SK-N-MC (cell line): ENCODE measurements at regions not wholly inside any gene's neighbourhood (a gene's known extent, or its start where the extent isn't known, plus 50 kb on each side); places are given as distances from the start of the nearest gene placed in this dataset.

Source experiments
- DNase-seq: peaks from one replicate; pipeline ENCODE4 v3.0.0-alpha.2; 2011; ENCODE audit warnings: low read depth, low spot score
- H3K27ac ChIP-seq: fragments of 200-600 bp; sonication (generic); 2 replicates; pipeline ENCODE4 v1.5.1; 2016; ENCODE audit warnings: mixed run types
- H3K36me3 ChIP-seq: fragments of 200-600 bp; sonication (generic); 2 replicates; pipeline ENCODE4 v1.6.1; 2017; ENCODE audit warnings: antibody characterized with exemption, low read length, mixed read lengths; ENCODE audit not compliant: insufficient read depth
- H3K4me3 ChIP-seq: fragments of 200-600 bp; sonication (generic); 2 replicates; pipeline ENCODE4 v1.5.1; 2016
- H3K9ac ChIP-seq: fragments of 200-600 bp; sonication (generic); 2 replicates; pipeline ENCODE4 v1.8.0; 2017; ENCODE audit warnings: mixed run types, mixed read lengths; ENCODE audit not compliant: insufficient read length
- H3K9me3 ChIP-seq: fragments of 200-600 bp; sonication (generic); 2 replicates; pipeline ENCODE4 v1.6.1; 2017; ENCODE audit warnings: low read depth, mild to moderate bottlenecking, antibody characterized with exemption, low read length, moderate library complexity, mixed read lengths
- EZH2 ChIP-seq: fragments of 200-600 bp; sonication (generic); IDR thresholded peaks from one replicate; pipeline ENCODE4 v1.6.1; 2017; ENCODE audit warnings: antibody characterized with exemption
- FOXP2 ChIP-seq: optimal IDR thresholded peaks from 2 replicates; pipeline ENCODE3; 2011; ENCODE audit warnings: mild to moderate bottlenecking, moderate library complexity; ENCODE audit not compliant: insufficient read depth; ENCODE audit errors: extremely low read length, control extremely low read depth
- POLR2AphosphoS5 ChIP-seq: IDR thresholded peaks from 2 replicates; pipeline ENCODE4 v1.6.1; 2012; ENCODE audit warnings: mild to moderate bottlenecking, low read depth, low read length, borderline replicate concordance

DNA sequence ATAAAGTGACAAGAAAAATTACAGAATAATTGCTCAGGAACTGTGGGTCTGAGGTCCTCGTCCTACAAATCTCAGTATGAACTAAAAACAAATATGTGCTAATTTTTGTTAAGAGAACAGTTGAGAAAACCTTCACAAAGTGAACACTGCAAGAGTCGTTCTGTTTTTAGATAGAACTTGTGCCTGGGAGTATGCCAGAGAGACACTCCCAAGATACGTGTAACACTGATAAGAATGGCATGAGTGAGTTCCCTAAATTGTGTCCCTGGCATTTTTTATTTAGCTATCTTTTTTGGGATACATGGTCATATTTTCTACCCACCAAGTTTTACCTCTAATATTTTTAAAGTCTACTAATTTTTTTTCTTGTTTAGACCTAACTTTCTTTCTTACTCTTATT lies 860.0 kb upstream of the NR2F2 start:
- no peak for DNase-seq
- Histone ChIP-seq H3K9me3 (no peaks in the 10 kb centered on the region), H3K4me3 (no peak overlapping the region), H3K36me3 (no peaks in the 10 kb centered on the region), H3K27ac (no peak overlapping the region), H3K9ac (no peak overlapping the region)
- no peak for TF ChIP-seq EZH2
- TF ChIP-seq POLR2AphosphoS5, result no peak
- no peak for TF ChIP-seq FOXP2

DNA sequence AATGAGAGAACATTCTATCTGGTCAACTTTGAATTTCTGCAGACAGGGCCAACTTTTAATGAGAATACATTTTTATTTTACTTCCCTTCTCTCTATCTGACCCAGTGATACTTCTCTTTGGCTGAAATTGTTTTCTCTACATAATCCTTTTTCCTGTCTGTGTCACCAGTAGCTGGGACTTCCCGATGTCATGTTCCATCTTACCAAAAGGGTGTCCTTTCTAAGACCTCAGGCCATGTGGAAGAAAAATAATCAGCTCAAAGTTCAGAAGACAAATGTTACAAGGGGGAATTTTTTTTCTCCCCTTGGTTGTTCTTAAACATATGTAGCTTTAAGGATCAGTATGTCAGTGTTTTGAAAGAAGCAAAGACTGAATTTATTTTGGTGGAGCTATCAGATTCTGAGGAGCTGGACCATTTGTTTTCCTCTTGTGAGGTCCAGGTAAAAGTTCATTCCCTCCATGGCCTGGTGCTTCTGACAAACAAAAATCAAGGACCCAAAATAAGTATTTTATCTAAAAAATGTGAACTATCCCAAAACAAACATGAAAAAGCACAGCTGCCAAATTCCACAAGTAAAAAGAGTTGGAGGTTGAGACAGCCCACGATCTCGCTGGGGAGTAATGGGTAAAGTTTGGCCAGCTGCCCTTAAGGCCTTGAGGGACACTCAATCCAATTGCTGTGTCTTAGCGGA lies 859.4 kb upstream of the NR2F2 start:
- Histone ChIP-seq H3K27ac (no peak overlapping the region), H3K4me3 (no peak overlapping the region), H3K9ac (no peak overlapping the region), H3K9me3 (no peaks in the 10 kb centered on the region), H3K36me3 (no peaks in the 10 kb centered on the region)
- no peak for TF ChIP-seq POLR2AphosphoS5
- TF ChIP-seq EZH2, result no peak
- no peak for TF ChIP-seq FOXP2
- DNase-seq, result no peak

DNA sequence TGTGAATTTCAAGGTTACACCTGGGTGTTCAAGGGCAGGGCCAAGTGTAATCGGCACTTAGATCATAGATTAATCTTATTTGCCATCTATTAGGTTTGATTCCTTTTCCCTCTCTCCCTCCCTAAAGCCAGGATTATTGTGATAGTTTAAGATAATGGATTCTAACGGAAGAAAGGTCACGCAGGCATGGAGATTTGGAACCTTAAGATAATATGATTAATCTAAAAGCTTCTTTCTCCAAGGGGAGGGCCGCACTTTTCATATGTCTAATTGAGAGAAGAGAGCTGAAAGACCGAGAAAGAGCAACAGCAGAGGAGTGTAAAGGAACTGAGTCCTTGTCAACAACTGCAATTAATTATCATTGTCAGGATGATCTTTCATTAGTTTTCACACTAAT lies 858.8 kb upstream of the NR2F2 start:
- TF ChIP-seq POLR2AphosphoS5, result no peak
- no peak for TF ChIP-seq FOXP2
- TF ChIP-seq EZH2, result no peak
- Histone ChIP-seq H3K9me3 (no peaks in the 10 kb centered on the region), H3K27ac (no peak overlapping the region)

DNA sequence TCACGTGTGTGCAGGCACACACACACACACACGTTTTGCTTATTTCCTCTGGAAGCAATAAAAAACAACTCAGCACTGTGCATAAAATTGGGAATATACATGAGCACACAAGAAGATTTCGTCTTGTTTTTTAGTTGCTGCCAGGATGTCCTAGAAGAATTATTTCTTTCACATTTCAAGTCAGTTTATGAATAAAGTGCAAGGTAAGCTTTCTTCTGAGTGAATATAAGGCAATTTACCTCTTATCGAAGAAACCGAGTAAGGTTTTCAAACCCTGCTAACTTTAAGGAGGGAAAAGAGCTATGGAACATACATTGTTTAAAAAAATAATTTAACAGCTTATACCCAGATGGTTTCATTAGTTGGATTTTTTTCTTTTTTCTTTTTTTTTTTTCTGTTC lies 855.4 kb upstream of the NR2F2 start:
- DNase-seq, result no peak
- Histone ChIP-seq H3K27ac (no peak overlapping the region), H3K4me3 (no peak overlapping the region), H3K36me3 (no peaks in the 10 kb centered on the region), H3K9me3 (no peaks in the 10 kb centered on the region), H3K9ac (no peak overlapping the region)
- no peak for TF ChIP-seq POLR2AphosphoS5
- no peak for TF ChIP-seq EZH2
- TF ChIP-seq FOXP2, result no peak

More for the DNA sequence above, 858.8 kb upstream of the NR2F2 start:
- Histone ChIP-seq H3K36me3 (no peaks in the 10 kb centered on the region), H3K9ac (no peak overlapping the region), H3K4me3 (no peak overlapping the region)
- no peak for DNase-seq

DNA sequence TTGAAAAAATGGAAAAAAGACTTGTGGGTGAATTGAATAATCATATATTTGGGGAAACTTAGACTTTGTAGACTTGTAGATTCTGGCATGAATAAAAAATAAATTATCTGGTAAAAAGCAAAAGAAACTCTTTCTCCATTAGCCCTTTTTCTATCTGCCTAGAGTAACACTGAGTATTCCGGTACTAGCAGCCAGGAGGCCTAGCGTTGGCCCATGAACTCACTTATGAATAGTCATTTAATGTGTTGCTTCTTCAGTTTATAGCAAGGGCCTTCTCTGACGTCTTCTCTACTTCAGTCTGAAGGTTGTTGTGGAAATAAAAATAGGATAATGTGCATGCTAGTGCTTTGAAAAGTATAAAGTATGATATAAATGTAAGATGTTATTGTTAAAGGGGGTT lies 851.2 kb upstream of the NR2F2 start:
- Histone ChIP-seq H3K4me3 (no peak overlapping the region), H3K27ac (no peak overlapping the region), H3K9me3 (no peaks in the 10 kb centered on the region), H3K36me3 (no peaks in the 10 kb centered on the region), H3K9ac (no peak overlapping the region)
- no peak for DNase-seq
- TF ChIP-seq FOXP2 (no peak), POLR2AphosphoS5 (no peak), EZH2 (no peak)

DNA sequence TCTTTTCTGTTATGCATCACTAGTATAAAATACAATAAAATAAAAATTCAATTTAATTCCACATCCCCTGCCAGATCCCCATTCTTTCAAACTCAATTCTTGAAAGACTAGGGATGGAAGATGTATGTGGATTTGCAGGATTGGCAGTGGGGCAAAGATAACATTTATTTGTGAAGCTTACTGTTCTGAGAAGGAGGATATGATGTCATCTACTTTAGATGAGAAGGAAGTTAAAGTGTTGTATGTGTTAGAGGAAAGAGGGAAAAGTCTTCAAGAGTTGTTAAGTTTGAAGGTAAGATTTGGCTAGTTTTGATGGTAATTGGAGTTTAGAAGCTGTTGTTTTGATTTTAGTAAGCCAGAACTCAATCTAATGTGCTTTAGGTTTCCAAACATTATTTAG lies 845.1 kb upstream of the NR2F2 start:
- TF ChIP-seq FOXP2, result no peak
- TF ChIP-seq EZH2, result no peak
- TF ChIP-seq POLR2AphosphoS5, result no peak
- Histone ChIP-seq H3K27ac (no peak overlapping the region), H3K36me3 (no peaks in the 10 kb centered on the region), H3K9me3 (no peaks in the 10 kb centered on the region), H3K4me3 (no peak overlapping the region), H3K9ac (no peak overlapping the region)
- DNase-seq, result no peak

DNA sequence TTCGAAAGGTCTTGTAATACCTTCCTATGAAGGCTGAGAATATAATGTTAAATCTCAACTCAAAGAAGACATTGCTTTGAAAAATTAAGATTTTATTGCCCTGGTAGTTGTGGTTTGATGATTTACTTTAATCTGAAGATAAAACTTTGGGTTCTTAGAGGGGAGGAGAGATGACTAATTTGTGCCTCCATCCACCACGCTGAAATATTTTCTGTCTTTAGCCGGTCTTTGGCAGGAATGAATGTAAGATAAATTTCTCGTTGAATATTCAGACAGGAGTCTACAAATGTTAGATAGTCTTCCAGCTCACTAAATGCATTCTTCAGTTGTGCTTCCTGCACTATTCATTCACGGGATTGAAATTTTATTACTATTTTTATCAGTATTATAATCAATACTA lies 844.3 kb upstream of the NR2F2 start:
- no peaks in the 10 kb centered on the region for H3K9me3 ChIP-seq
- no peak overlapping the region for H3K4me3 ChIP-seq
- no peak for DNase-seq
- no peak overlapping the region for H3K27ac ChIP-seq
- TF ChIP-seq EZH2 (no peak), FOXP2 (no peak), POLR2AphosphoS5 (no peak)
- no peaks in the 10 kb centered on the region for H3K36me3 ChIP-seq
- H3K9ac ChIP-seq, result no peak overlapping the region

DNA sequence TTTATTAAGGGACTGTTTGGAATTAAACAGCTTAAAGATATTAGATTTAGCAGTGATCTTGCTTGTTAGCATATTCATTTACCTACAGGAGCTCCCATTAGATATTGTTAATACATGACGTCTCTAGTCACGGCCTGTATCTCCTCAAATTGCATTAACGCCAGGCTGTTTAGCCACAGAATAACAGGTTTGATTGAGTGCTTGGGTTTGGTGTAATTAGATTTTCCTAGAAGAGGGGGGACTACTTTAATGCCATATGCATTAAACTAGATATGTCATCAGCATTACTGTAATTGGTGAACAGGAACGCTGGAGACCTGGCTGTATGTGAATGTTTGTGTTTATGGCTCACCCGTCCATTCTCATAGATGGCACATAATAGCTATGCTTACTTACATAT lies 841.4 kb upstream of the NR2F2 start:
- DNase-seq, result no peak
- H3K9ac ChIP-seq, result no peak overlapping the region
- no peak overlapping the region for H3K27ac ChIP-seq
- H3K9me3 ChIP-seq, result no peaks in the 10 kb centered on the region
- TF ChIP-seq EZH2 (no peak), POLR2AphosphoS5 (no peak), FOXP2 (no peak)
- no peaks in the 10 kb centered on the region for H3K36me3 ChIP-seq
- H3K4me3 ChIP-seq, result no peak overlapping the region

DNA sequence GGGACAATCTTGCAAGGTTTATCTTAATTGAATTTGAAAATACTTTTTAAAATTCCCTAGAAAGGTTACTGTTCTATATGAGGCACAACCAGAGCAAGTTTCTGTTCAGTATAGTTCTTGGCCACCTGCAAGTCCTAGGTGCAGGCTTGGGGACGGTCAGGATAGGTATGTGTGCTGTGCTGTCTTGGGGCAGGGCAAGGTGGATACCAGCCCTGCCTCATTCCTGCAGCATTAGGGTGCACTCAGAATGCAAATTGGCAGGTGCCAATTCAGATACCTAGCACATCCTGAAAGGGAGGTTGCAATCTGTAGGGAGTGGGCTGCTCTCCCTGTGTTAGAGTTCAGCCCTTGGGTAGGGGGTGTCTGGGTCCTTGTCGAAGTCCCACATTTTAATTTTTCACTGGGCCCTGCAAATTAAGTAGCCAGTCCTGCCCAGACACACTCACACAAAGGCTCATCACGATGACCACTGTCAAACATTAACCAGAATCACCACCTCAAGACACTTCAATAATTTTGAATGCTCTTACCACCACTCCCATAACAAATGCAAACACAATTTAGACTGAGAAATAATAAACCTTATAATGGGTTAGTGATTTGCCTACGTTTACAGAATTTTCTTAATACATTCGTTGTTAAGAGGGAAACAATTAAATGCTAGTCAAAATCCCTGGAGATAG lies 838.0 kb upstream of the NR2F2 start:
- DNase-seq, result no peak
- H3K9me3 ChIP-seq, result no peaks in the 10 kb centered on the region
- no peak overlapping the region for H3K9ac ChIP-seq
- H3K4me3 ChIP-seq, result no peak overlapping the region
- no peak overlapping the region for H3K27ac ChIP-seq
- TF ChIP-seq EZH2 (no peak), POLR2AphosphoS5 (no peak), FOXP2 (no peak)
- H3K36me3 ChIP-seq, result no peaks in the 10 kb centered on the region

DNA sequence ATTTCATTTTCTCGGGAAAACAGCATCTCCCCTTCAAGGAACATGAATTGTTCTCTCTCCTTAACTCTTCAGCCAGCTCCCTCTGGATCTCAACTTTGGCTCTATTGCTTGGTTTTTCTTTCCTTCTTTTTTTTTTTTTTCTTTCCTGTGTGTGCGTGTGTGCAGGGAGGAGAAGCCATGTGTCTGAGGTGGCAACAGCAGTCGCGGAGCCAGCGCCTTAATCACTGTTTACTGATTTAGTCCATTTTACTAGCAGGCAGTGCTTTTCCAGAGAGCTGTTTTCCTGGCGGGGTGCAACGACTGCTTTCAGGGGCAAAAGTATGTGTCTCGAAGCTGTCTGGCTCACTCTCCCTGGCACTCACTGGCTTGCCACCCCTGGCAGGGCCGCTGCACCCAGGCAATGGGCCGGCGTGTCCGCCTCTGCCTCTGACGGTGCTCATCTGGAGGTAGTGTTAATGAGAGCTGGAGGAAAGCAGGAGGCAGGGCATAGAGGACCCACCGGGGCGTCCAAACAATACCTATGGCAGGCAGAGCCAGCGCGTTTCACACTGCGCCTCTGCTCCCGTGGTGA lies 835.4 kb upstream of the NR2F2 start:
- no peak for DNase-seq
- Histone ChIP-seq H3K9ac (no peak overlapping the region), H3K9me3 (no peaks in the 10 kb centered on the region), H3K4me3 (no peak overlapping the region), H3K36me3 (no peaks in the 10 kb centered on the region), H3K27ac (no peak overlapping the region)
- TF ChIP-seq POLR2AphosphoS5, result no peak
- no peak for TF ChIP-seq EZH2
- TF ChIP-seq FOXP2, result no peak
